ENCODE measurements at regions not wholly inside any gene's neighbourhood (a gene's known extent, or its start where the extent isn't known, plus 50 kb on each side); places are given as distances from the start of the nearest gene placed in this dataset.

GRCh38 chr5:89729623-89730301, 679.8 kb downstream of the CETN3 start:
- TF ChIP-seq CTCF (IDR thresholded peaks at IDR 0.05) (peak in 3 of 6 experiments; percentile 5 to 43 (median 8)), POLR2A (IDR thresholded peaks at IDR 0.05) (no peak)
